NT2/D1 (cell line): ENCODE measurements at regions not wholly inside any gene's neighbourhood (a gene's known extent, or its start where the extent isn't known, plus 50 kb on each side); places are given as distances from the start of the nearest gene placed in this dataset.

Experiments used
- YY1 ChIP-seq: IDR thresholded peaks from 2 replicates; pipeline ENCODE4 v1.6.1; 2011; ENCODE audit not compliant: insufficient read length, insufficient read depth
- ZNF274 ChIP-seq: IDR thresholded peaks from 2 replicates; pipeline ENCODE4 v1.6.1; 2011; ENCODE audit warnings: mild to moderate bottlenecking, low read depth, low read length

- TF ChIP-seq YY1 (no peak), ZNF274 (no peak)
Measured at GRCh38 chr17:27385626-27386025, 70.6 kb upstream of the KSR1 start.
